ENCODE measurements at regions not wholly inside any gene's neighbourhood (a gene's known extent, or its start where the extent isn't known, plus 50 kb on each side); places are given as distances from the start of the nearest gene placed in this dataset.

- TF ChIP-seq SMC3 (IDR thresholded peaks at IDR 0.05; ENCODE audit: low read length) (no peak), XRCC5 (optimal IDR thresholded peaks at IDR 0.05; ENCODE audit: low read length) (no peak), ARID2 (CRISPR knock-in tag; IDR thresholded peaks at IDR 0.05; ENCODE audit: borderline replicate concordance) (no peak), CTCF (CRISPR knock-in tag; IDR thresholded peaks at IDR 0.05) (no peak), TRAFD1 (CRISPR knock-in tag; IDR thresholded peaks at IDR 0.05; ENCODE audit: borderline replicate concordance) (no peak), ZBTB7A (CRISPR knock-in tag; IDR thresholded peaks at IDR 0.05) (no peak), SMARCC2 (IDR thresholded peaks at IDR 0.05) (no peak)
These were observed 69.7 kb downstream of the RPRM start for GRCh38 chr2:153408710-153409385.

Measured in HepG2 (cell line).